KBM-7 (cell line): ENCODE measurements at regions not wholly inside any gene's neighbourhood (a gene's known extent, or its start where the extent isn't known, plus 50 kb on each side); places are given as distances from the start of the nearest gene placed in this dataset.

Experiments used
- DNase-seq: peaks from one replicate; pipeline ENCODE4 v3.0.0-alpha.2; 2015
- in situ Hi-C: fragments of 300-500 bp; cut with MboI; formaldehyde crosslinking; loops from 2 replicates; pipeline ENCODE4 v1.14.3; 2020; ENCODE audit warnings: low sequenced_read_pairs, low pct_unique_long_range_greater_than_20kb, mixed read lengths

DNA sequence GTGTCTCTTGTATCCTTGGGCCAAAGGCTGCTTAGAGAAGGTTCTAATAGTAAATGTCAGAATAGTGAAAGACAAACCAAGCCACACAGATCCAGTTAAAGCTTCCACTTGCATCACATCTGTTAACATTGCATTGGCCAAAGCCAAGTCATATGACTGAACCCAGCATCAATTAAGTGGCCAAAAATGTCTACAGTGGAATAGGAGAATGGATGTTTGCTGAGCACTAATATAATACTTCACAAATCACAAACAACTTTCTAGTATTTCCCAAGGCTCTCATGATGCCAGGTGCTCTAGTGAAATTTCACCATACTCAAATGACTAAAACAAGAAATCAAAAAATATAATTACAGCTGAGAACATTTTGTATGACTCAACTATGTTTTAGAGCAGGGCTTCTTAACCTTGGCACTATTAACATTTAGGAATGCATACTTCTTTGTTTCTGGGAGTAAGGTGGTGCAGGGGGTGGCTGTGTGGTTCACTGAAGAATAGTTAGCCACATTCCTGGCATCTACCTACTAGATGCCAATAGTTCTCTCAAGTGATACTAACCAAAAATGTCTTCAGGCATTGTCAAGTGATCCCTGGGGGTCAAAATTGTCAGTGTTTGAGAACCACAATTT lies 148.0 kb upstream of the SPTLC3 start:
- no peak for DNase-seq
- in situ Hi-C loops: no loop called here

DNA sequence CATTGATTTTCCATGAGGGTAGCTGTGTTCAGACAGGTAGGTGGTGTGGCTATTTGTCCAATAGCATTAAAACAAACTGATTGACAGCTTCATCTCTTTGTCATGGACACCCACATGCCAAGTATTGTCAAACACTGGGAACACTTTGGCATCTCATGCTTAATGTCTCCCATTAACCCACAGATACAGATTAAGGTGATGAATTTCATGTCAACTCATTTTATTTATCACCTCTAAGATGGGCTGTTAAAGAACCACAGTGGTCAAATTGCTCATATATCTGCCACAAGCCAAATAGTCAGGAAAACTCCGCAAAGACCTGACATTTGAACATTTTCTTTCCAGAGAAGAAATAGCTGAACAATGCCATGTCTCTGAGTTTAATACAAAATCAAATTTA lies 139.1 kb upstream of the SPTLC3 start:
- no peak for DNase-seq
- in situ Hi-C loops: no loop called here

DNA sequence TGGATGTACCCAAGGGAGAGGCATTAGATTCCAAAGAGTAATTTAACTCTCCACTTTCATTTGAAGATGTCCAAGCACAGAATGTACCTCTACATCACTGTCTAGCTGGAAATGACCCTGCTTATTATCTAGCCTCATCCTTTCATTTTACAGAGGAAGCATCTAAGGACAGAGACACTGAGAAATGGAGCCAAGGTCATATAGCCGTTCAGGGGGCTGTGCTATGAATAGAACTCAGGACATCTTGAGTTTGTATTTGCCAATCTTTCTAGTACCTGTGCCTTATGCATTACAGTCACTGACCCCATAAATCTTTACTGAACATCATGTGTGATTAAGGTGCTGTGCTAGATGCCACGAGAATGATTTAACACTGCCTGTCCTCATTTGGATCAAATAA lies 138.2 kb upstream of the SPTLC3 start:
- in situ Hi-C loops: no loop called here

DNA sequence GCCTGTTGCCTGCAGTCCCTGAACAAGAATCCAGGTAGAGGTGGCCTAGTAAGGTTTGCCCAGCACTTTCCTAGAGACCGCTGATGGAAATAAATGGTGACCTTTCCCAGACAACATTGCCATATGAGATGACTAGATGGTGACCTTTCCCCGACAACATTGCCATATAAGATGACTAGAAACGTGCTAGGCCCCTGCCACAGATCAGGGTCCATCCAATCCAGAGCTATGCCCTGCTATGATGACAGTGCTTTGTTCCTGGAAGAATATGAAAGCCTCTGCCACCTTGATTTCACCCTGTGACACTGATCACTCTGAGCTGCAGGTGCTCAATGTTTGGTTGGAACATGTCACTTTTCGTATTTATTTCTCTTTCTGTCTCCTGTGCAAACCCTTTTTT lies 133.8 kb upstream of the SPTLC3 start:
- DNase-seq: no peak
- in situ Hi-C loops: no loop called here

More for the DNA sequence above, 138.2 kb upstream of the SPTLC3 start:
- no peak for DNase-seq

DNA sequence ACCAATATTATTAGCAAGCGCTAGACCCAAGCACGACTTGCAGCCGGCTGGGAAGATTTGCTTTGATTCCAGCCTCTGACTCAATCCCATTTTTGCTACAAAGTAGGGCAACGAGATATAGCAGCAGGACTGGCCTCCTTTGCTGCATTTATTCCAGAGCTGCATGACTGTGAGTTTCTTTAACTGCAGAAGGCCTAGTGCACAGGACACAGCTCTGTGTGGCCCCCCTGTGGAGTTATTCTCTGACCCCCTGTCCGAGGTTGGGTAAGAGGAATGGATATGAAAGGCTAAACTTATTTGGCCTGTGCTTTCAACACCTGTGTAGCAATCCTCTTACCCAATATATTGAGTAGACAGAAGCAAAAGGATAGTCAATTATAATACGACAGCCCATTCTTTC lies 133.3 kb upstream of the SPTLC3 start:
- in situ Hi-C loops: no loop called here

DNA sequence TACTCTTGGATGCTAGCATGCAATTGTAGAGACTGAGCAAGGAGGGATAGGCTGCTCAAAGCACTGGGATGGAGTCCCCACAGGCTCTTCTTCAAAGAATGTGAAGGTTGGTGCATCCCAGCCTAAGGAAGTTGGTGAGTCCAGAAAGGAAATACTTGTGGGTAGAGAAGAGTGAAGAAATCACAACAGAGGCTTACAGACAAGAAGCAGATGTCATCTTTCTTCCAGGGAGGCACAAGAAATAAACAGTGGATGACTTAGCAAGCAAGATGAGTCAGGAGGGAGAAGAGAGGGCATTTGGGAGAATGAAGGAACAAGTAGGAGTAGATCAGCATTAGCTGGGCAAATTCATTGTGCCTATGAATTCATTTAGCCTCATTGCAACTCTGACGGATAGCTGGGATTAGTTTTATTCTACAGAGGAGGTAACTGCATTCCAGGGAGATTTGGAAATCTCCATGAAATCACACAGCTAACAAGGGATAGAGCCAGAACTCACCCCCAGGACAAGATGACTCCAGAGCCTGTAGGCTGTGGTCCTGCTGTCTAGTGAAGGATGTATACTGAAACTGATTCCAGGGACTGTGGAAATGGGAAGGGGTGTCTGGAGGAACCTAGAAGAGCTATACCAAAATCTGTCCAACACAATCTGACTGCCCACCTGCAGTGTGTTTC lies 125.8 kb upstream of the SPTLC3 start:
- no peak for DNase-seq
- in situ Hi-C loops: no loop called here

More for the DNA sequence above, 133.3 kb upstream of the SPTLC3 start:
- no peak for DNase-seq

DNA sequence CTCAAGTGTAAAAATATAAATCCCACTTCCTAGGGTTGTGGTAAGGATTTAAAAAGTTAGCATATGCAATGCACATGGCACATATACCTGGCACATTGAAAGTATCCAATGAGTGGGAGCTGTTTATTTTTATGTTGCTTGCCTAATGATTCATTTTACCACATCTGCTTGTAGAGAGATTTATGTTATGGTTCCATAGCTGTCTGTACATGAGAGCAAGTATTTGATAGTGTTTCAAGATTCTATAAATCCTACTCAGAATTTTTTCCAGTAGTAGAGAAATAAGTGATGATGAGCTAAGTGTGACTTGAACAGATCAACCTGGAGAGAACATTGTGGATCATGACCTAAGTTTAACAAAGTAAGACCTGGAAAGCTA lies 125.3 kb upstream of the SPTLC3 start:
- in situ Hi-C loops: no loop called here
- DNase-seq: no peak

DNA sequence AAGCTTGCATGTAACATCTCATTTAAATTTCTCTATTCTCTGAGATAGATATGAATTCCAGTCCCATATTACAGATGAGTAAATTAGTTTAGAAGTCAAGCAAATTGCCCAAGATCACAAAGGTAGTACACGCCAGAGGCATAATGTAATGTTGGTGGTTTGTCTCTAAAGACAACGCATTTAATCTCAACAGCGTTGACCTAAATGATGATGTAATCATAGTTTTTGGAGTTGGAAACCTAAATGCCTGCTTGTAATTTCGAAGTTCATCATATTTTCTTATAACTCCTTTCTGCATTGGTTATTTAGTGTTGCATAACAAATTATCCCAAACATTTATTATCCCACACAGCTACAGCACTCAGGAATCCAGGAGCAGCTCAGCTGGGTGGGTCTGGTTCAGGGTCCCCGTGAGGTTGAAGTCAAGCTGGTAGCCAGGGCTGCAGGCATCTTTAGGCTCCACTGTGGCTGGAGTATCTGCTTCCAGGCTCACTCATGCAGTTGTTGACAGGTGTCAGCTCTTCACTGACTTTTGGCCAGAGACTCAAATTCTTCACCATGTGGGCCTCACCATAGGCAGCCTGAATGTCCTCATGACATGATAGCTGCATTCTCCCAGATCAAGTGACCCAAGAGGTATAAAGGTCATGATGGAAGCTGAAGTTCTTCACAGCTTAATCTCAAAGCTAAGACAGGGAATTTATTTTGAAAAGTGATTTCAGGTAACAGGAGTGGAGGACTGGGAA lies 122.0 kb upstream of the SPTLC3 start:
- in situ Hi-C loops: no loop called here

DNA sequence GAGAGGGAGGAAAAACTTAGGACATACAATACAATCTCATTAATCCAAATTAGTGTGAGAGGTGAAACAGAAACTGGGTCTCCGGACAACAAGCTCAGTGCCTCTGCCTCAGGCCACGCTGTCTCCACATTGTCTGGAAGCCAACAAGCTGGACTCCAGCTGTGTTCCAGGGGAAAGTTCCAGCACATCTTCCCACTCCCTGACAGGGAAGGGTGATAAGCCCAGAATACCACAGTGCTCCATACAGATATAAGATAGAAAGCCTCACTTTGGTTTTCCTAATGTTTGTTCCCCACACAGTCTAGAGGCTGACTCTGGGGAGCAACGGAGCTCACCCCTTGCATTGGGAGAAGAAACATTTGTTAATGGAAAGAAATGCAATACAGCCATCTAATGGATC lies 117.1 kb upstream of the SPTLC3 start:
- DNase-seq: no peak
- in situ Hi-C loops: no loop called here

More for the DNA sequence above, 122.0 kb upstream of the SPTLC3 start:
- no peak for DNase-seq

DNA sequence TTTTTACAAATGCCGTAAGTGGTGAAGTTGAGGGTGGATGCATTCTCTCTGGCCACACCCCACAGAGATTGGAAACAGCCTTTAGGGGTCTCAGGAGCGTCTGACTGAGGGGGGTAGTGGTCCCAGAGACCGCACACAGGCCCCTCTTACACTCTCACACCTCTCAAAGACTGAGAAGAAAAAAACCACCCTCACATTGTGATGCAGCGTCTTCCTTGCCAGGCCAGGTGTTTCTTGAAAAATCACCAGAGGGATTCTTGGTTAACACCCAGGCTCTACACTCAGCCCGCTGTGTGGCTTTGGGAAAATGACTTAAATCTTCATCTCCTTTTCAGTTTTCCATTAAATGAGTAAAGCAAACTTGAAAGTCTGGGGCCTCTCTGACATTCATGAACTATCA lies 115.8 kb upstream of the SPTLC3 start:
- in situ Hi-C loops: no loop called here

DNA sequence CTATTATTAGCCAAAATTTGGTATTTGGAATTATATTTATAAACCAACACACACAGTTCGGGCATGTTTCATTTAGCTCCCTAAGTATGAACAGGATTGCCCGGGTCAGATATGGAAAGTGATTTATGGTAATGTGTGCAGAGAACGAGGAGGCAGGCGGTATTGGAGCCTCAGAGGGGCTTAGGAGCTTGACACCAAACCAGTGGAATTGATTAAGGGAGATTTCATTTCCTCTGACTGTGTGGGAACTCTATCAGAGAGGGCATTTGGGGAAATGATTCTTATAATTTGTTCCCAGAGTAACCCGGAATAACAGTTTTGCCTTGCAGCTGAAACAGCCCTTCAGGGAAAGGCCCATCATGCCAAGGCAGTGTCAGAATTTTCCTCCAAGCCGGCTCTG lies 115.1 kb upstream of the SPTLC3 start:
- in situ Hi-C loops: no loop called here
- DNase-seq: no peak

More for the DNA sequence above, 115.8 kb upstream of the SPTLC3 start:
- DNase-seq: no peak

DNA sequence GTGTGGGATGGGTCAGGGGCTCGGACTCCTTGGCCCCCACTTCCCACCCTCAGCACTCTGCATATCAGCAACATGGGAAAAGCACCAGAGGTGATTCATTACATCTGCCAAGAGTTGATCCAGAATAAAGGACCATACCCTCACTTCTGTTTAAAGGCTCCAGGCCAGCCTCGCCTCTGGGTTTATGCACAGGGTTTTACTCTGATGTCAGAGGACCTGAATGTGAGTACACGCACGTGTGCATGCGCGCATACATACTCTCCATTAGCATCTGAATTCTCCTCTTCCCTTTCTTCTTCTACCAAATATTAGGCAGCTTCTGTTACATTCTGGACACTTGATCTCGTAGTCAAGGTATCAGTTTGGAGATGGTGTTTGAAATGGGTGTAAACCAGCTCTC lies 114.7 kb upstream of the SPTLC3 start:
- DNase-seq: no peak
- in situ Hi-C loops: no loop called here

DNA sequence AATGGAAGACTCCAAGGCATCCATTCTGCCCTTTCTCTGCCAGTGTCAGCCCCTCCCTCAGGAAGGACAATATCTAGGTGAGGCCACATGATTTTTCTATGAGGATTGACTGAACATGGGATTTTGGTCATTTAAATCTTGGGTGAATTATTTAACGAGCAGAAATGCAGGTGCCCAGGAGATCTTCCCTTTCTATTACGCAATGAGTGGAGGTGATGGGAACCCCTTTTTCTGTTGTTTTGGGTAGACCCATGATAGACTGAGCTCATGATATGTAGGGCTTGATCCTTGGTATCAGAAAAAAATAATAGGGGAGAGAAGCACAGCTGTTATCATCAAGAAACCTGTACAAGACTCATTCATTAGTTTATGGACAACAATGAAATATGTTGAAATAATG lies 112.6 kb upstream of the SPTLC3 start:
- in situ Hi-C loops: no loop called here

DNA sequence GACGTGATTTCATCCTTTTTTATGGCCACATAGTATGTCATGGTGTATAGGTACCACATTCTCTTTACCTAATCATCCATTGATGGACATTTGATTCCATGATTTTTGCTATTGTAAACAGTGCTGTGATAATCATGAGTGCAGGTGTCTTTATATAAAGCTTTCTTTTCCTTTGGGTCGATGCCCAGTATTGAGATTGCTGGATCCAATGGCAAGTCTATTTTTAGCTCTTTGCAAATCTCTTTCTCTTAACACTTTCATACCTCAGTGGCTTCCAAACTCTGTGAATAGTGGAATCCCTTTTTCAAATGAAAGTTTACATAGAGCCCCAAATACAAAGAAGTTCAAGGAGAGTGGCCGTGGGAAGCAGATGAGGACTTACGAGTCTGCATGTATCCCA lies 105.8 kb upstream of the SPTLC3 start:
- no peak for DNase-seq
- in situ Hi-C loops: no loop called here

More for the DNA sequence above, 112.6 kb upstream of the SPTLC3 start:
- DNase-seq: no peak

DNA sequence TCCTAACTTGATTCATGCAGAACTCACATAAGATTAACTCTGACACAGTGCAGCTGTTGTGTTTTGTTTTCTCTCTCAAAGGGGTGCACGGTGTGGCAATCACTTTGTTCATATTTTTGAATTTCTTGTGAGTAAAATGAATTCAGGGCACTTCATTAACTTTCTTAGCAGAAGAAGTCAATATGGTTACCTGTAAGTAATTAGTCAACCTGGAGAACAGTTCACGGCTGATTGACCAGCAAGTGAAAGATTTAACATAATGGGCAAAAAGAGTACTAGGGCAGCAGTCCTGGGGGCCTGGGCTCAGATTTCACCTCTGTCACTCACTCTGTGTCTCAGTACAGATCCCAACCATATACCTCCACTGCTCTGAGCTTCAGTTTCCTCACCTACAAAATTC lies 102.4 kb upstream of the SPTLC3 start:
- DNase-seq: no peak
- in situ Hi-C loops: no loop called here

DNA sequence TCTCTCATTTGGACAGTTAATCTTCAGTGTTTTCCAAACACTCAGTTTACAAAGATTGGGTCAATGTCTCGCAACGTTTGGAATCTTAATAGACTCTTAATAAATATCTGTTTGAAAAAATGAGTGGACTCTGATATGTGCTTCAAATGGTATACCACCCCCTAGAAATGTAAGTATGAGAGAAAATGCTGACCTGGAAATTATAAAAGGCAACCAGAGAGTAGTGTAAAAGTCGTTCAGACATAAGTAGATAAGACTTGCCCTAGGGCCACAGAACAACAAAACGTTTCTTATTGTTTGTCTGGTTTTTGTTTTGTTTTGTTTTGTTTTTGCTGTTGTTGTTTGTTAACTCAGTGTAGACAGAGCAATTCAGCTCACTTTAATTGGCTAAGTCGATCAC lies 97.4 kb upstream of the SPTLC3 start:
- in situ Hi-C loops: no loop called here
- no peak for DNase-seq

DNA sequence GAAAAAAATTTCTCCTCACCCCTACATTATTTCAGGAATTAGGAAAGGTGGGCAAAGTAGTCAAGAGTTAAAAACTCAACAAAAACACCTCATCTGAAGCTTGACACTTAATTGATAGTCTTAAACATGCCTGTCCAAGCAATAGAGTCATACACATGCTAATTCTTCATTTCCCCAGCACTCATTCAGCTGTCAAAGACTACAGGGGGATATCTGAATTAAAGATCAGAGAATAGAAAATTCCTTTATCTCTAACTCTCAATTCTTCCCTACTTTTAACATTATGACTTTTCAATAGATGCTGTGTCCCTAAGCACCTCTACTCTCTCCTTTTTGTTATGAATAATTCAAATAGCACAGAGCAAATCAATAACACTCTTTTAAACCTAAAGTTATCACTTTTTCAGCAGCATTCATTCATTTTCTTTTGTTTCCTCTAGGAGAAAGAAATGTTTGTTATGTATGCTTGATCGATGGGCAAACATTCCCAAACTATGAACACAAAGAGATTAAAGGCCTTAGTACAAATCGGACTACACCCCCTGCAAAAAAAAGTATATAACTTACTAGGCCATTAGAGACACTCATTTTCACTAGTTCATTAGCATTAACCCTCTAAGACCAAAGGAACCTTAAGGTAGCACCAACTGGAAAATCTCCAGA lies 94.9 kb upstream of the SPTLC3 start:
- in situ Hi-C loops: no loop called here
- DNase-seq: no peak

DNA sequence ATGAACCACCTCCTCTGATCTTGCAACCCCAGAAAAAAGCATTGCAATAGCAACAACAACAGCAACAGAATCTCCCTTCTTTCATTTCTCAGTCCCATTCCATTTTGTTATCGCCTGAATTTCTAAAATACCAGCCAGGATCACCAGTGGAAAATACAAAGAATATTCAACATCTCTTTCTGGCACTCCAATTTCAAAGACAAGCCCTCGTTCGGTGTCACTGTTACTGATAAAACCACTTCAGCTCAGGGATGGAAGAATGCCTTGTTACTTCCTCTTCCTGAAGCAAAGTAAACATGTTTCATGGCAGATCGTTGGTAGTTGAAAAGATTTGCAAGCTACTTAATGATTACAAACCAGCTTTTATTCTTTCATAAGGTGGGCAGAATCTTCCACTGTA lies 94.0 kb upstream of the SPTLC3 start:
- in situ Hi-C loops: no loop called here
- no peak for DNase-seq

DNA sequence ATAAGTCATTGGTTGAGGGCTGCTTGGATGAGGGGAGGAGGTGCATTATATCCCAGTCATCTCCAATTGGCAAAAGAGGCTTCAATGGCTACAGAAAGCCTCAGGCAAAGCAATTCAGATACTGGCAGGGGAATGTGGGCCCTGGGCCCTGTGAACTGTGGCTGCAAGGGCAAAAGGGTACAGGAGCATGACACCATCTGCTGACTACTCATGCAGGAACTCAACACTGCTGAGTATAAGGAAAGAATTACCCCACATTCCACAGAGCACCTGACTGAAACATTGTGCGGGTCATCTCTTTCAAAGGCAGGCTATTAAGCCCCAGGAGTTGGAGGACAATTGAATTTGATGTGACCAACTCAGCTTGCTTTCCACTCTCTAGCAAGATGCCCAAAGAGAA lies 92.1 kb upstream of the SPTLC3 start:
- in situ Hi-C loops: no loop called here
- no peak for DNase-seq

DNA sequence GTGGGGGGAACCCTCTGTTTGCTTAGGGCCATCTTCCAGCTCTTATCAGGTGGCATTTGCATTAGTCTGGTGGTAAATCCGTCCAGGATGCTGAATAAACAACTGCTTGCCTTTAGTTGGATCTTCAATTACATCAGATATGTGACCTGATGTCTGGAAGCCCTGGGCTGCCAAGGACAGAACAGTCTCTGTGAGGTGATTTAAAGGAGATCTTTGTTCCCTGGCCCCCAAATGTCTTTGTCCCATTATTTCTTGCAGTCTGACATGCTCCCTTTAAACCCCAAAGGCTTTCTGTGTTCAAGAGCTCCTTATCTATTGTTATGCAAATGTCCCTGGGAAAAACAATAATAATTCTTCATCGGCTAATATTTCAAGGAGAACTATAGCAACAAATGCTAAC lies 84.6 kb upstream of the SPTLC3 start:
- DNase-seq: no peak
- in situ Hi-C loops: no loop called here
